Small intestine (tissue), 7 donors: ENCODE measurements at regions not wholly inside any gene's neighbourhood (a gene's known extent, or its start where the extent isn't known, plus 50 kb on each side); places are given as distances from the start of the nearest gene placed in this dataset.

Experiments
- DNase-seq, 2 donors: peaks; one replicate each; pipeline versions ENCODE4 v3.0.0 to v3.0.0-alpha.2; 2013
- FAIRE-seq: peaks from 2 replicates; lab custom pipeline; 2012; peaks lifted over from hg19 to GRCh38; lab: Jason Lieb, UNC
- H3K27ac ChIP-seq, 3 donors: one replicate each; pipeline ENCODE4 v1.5.1; 2013; ENCODE audit warnings: low read length in 2 of 3, mild to moderate bottlenecking in 2 of 3, control low read depth in 1 of 3, inconsistent platforms in 1 of 3, low read depth in 1 of 3, moderate library complexity in 1 of 3
- H3K27me3 ChIP-seq, 3 donors: one replicate each; pipeline ENCODE4 v1.6.1; 2013; ENCODE audit warnings: low read length in 3 of 3, inconsistent platforms in 1 of 3; ENCODE audit not compliant: control insufficient read depth in 3 of 3, insufficient read depth in 3 of 3
- H3K36me3 ChIP-seq, 3 donors: one replicate each; pipeline ENCODE4 v1.6.1; 2013; ENCODE audit warnings: low read length in 3 of 3, inconsistent platforms in 1 of 3, low read depth in 1 of 3, mild to moderate bottlenecking in 1 of 3, moderate library complexity in 1 of 3; ENCODE audit not compliant: control insufficient read depth in 3 of 3, insufficient read depth in 2 of 3
- H3K4me1 ChIP-seq, 3 donors: one replicate each; pipeline ENCODE4 v1.6.1; 2013; ENCODE audit warnings: low read length in 2 of 3, inconsistent platforms in 1 of 3, low read depth in 1 of 3, mild to moderate bottlenecking in 1 of 3, moderate library complexity in 1 of 3; ENCODE audit not compliant: control insufficient read depth in 3 of 3, insufficient read depth in 2 of 3
- H3K4me3 ChIP-seq, 3 donors: one replicate each; pipeline ENCODE4 v1.5.1; 2013; ENCODE audit warnings: low read length in 3 of 3, control low read depth in 1 of 3, inconsistent platforms in 1 of 3, low read depth in 1 of 3, mild to moderate bottlenecking in 1 of 3, moderate library complexity in 1 of 3
- H3K9me3 ChIP-seq, 2 donors: one replicate each; pipeline ENCODE4 v1.6.1; 2013; ENCODE audit warnings: low read depth in 1 of 2, low read length in 1 of 2; ENCODE audit not compliant: control insufficient read depth in 2 of 2, insufficient read depth in 1 of 2
- WGBS, 3 donors: extraction: QIAGEN DNeasy Blood & Tissue Kit; methylation state at CpG; one replicate each; pipeline ENCODE4 v1.1.7; 2013; 5-methylcytosine and 5-hydroxymethylcytosine counted together
- donor health status: healthy with polysubstance abuse.
- donor health status: control.
- donor health status: control.
- donor health status: Bipolar disorder and iron deficiency.
- donor health status: healthy.

DNA sequence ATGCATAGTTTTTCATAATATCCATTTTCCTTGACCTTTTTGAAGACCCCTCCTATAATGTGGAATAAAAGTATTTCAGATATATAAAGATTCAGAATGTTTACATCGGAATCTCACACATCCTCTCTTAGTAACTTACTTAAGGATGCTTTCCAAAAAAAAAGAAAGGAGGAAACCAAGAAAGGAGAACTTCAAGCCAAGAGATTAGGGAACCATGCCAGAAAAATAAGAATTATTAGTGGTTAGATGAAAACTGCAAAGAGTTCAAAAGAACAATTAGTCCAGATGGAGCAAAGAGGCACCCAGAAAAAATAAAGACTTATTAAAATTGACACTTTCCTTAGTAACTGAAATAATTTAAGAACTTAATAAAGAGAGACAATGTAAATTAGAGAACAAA, 179.2 kb downstream of the DUSP6 start:
- no peaks in the 10 kb centered on the region for H3K27me3 ChIP-seq
- no peak for DNase-seq
- FAIRE-seq, result no peak
- H3K9me3 ChIP-seq, result no peaks in the 10 kb centered on the region
- H3K4me1 ChIP-seq, result no peaks in the 10 kb centered on the region
- no peaks in the 10 kb centered on the region for H3K36me3 ChIP-seq
- 47 to 92% (median 72%) methylated on average over 1 of the region's 1 CpG for WGBS, 3 donors
- H3K27ac ChIP-seq, result no peak overlapping the region
- no peak overlapping the region for H3K4me3 ChIP-seq

DNA sequence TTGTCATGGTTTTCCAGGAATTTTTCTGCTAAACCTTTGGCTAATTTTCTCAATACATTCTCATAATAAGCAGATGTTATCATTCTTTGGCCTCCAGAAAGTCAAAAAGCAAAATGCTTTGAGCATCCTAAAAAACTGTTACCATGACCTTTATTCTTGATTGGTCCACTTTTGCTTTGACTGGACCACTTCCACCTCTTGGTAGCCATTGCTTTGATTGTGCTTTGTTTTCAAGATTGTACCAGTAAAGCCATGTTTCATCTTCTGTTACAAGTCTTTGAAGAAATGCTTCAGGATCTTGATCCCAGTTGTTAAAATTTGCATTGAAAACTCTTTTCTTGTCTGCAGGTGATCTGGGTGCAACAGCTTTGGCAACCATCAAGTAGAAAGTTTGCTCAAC, 180.1 kb downstream of the DUSP6 start:
- FAIRE-seq, result no peak
- H3K9me3 ChIP-seq, result no peaks in the 10 kb centered on the region

DNA sequence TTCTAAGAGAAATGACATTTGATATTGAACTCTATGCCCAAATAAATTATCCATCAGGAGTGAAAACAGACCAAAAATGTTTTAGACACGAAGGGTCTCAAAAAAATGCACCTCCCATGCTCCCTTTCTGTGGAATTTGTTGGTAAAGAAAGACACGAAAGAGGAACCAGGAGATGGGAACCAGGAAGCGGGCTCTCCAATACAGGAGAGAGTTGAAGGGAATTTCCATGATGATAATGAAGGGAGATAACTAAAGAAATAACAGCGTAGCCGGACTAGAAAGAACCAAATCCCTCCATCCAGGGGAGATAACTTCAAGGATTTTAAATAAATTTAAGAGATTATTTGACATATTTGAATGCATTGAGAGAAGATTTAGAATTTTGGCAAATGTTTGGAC, 183.0 kb downstream of the DUSP6 start:
- Histone ChIP-seq H3K4me3 (no peak overlapping the region), H3K36me3 (no peaks in the 10 kb centered on the region), H3K27ac (no peak overlapping the region), H3K4me1 (peaks cover 0 to 2% (median 0%) of the 10 kb centered on the region in 3 donors), H3K9me3 (no peaks in the 10 kb centered on the region), H3K27me3 (no peaks in the 10 kb centered on the region)
- 77 to 86% (median 82%) methylated on average over 5 of the region's 5 CpGs for WGBS, 3 donors
- FAIRE-seq (no peak), DNase-seq (no peak)

More for the DNA sequence above, 180.1 kb downstream of the DUSP6 start:
- no peak for DNase-seq
- Histone ChIP-seq H3K27ac (no peak overlapping the region), H3K4me1 (no peaks in the 10 kb centered on the region), H3K27me3 (no peaks in the 10 kb centered on the region), H3K4me3 (no peak overlapping the region), H3K36me3 (no peaks in the 10 kb centered on the region)

DNA sequence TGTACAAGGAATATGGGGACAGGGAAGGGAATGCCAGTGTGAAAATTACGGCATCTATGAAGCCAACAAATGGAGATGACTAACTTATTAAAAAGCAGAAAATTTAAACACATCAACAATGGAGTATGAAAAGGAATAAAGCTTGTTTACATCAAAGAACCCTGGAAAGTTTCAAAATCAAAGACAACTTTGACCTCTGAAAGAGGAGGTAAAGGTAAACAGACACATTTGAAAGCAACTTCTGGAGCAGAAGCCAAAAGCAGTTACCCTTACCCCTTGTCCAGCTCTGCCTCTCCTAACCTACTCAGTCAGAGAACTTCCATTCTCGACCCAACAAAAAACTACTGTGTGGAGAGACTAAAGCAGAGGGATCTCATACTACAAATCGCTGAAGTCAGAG, 184.3 kb downstream of the DUSP6 start:
- peak overlapping the region in 1 of 3 donors; percentile 38 for H3K27ac ChIP-seq
- DNase-seq (no peak), FAIRE-seq (no peak)
- H3K36me3 ChIP-seq, result no peaks in the 10 kb centered on the region
- WGBS, 3 donors, result 81 to 91% (median 91%) methylated on average over 3 of the region's 3 CpGs
- no peak overlapping the region for H3K4me3 ChIP-seq
- H3K4me1 ChIP-seq, result peaks cover 0 to 12% (median 4%) of the 10 kb centered on the region in 3 donors
- no peaks in the 10 kb centered on the region for H3K9me3 ChIP-seq
- no peaks in the 10 kb centered on the region for H3K27me3 ChIP-seq

DNA sequence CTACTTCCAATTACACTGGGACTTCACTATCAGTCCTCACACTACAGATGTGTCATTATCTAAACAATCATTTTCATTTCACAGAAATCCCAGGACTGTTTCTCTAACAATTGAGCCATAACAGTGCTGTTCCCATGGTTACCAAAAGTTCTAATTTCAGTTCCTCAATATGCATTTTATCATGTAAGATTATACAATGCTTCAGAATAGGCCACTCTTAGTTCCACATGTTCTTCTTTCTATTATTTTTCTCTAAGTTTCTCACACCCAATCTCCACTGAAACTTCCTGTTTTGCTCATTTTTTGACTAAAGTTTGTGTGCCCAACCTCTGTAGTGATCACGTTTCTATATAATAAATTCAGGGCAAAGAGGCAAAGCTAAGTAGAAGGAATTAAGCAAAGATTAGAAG, 185.8 kb downstream of the DUSP6 start:
- no peak for DNase-seq
- H3K27me3 ChIP-seq, result no peaks in the 10 kb centered on the region
- no peak overlapping the region for H3K4me3 ChIP-seq
- 39 to 48% (median 42%) methylated on average over 1 of the region's 1 CpG for WGBS, 3 donors
- H3K27ac ChIP-seq, result peak overlapping the region in 1 of 3 donors; percentile 48
- peaks cover 3 to 21% (median 7%) of the 10 kb centered on the region in 3 donors for H3K4me1 ChIP-seq
- no peak for FAIRE-seq
- H3K9me3 ChIP-seq, result no peaks in the 10 kb centered on the region
- no peaks in the 10 kb centered on the region for H3K36me3 ChIP-seq

DNA sequence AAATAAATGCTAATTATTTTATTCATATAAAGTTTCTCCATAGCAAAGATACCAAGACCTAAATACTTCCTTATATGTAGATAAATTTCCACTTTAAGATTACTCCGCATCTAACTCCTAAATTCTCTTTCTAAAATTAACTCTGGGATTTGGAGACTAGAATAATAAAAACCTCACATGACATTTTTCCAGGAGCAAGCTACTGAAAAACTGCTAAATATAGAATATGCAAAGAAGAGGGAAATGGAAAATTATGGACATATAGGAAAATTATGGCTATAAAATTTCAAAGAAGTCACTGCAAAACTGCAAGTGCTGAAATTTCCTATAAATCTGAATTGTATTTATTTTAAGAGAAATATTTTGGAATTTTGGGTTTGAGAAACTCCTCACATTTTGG, 186.2 kb downstream of the DUSP6 start:
- no peaks in the 10 kb centered on the region for H3K36me3 ChIP-seq
- H3K9me3 ChIP-seq, result no peaks in the 10 kb centered on the region
- no peak overlapping the region for H3K27ac ChIP-seq
- H3K4me3 ChIP-seq, result no peak overlapping the region
- WGBS, 3 donors, result 75 to 95% (median 95%) methylated on average over 1 of the region's 1 CpG
- peaks cover 3 to 21% (median 7%) of the 10 kb centered on the region in 3 donors for H3K4me1 ChIP-seq
- no peaks in the 10 kb centered on the region for H3K27me3 ChIP-seq
- FAIRE-seq (no peak), DNase-seq (no peak)

DNA sequence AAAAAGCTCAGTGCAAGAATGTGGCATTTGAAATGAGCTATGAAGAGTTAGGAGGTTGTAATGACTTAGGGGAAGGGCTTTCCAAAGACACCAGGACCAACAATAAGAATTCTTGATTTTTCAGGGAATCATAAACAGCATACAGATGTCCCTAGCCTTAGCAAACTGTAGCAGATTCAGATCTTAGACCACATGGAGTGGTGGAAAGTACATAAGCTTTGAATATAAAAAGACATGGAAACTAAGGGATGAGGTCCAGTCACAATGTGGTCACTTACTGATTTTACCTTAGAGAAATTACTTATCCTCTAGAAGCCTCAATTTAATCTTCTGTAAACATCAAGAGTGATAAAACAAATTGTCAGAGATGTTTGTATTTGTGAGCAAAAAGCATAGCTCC, 186.6 kb downstream of the DUSP6 start:
- no peak overlapping the region for H3K4me3 ChIP-seq
- H3K36me3 ChIP-seq, result no peaks in the 10 kb centered on the region
- H3K9me3 ChIP-seq, result no peaks in the 10 kb centered on the region
- FAIRE-seq (no peak), DNase-seq (no peak)
- H3K4me1 ChIP-seq, result peaks cover 3 to 25% (median 7%) of the 10 kb centered on the region in 3 donors
- H3K27me3 ChIP-seq, result no peaks in the 10 kb centered on the region
- H3K27ac ChIP-seq, result peak overlapping the region in 1 of 3 donors; percentile 17

DNA sequence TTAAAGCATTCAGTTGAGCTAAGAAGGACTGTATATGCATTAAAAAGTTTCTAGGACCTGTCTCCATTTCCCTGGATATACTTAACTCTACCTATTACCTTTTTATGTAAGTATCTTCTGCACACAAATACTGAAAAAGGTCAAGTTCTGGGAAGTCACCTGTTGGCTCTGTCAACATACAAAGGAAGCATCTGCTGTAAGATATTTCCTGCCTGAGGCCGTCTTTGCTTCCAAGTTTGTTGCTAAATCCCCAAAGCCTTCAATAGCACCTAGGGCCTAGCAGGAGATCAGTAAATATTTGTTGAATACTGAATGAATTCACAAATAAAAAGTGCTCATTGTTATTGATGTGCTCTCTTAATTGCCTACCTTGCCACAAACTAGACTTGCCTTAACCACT, 188.4 kb downstream of the DUSP6 start:
- Histone ChIP-seq H3K9me3 (no peaks in the 10 kb centered on the region), H3K27ac (peak overlapping the region in 1 of 3 donors; percentile 67), H3K4me1 (peaks cover 3 to 31% (median 7%) of the 10 kb centered on the region in 3 donors), H3K36me3 (no peaks in the 10 kb centered on the region), H3K4me3 (no peak overlapping the region), H3K27me3 (no peaks in the 10 kb centered on the region)
- no peak for DNase-seq
- WGBS, 3 donors, result 65 to 84% (median 67%) methylated on average over 1 of the region's 1 CpG
- FAIRE-seq, result no peak

DNA sequence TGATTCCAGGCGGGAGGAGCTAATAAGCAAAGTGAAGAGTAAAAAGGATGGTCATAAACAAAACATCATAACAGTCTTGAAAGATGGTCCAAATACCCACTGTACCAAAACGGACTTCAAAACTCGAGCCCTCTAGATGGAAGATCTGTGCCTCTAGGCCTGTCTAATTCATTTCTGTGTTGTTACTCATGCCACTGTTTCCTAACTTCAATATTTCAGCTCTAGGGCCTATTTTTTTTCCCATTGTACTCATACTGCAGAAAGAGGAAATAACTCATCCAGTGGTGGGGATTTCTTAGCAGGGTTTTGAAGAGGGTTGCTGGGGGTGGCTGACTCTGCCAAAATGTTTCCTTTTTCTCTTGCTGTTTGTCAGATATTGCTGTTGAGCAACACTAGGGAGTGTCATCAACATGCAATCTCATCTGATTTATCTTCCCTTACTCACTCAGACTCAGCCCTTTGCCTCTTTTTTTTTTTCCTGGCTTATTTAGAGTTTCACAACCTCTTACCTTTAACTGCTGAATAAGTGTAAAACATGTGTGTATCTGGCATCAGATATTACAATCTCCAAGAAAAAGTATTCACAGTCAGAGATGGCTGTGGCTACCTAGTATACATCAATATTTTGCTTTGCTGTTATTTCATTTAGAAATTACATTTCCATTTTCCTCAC, 189.6 kb downstream of the DUSP6 start:
- Histone ChIP-seq H3K9me3 (no peaks in the 10 kb centered on the region), H3K27ac (peak overlapping the region; percentile 45 to 90 (median 67)), H3K27me3 (no peaks in the 10 kb centered on the region), H3K4me1 (peaks cover 3 to 32% (median 7%) of the 10 kb centered on the region in 3 donors), H3K36me3 (no peaks in the 10 kb centered on the region), H3K4me3 (no peak overlapping the region)
- no peak for FAIRE-seq
- WGBS, 3 donors, result 55 to 80% (median 74%) methylated on average over 3 of the region's 3 CpGs
- DNase-seq, result peak; percentile 55 to 76
